ENCODE measurements at regions not wholly inside any gene's neighbourhood (a gene's known extent, or its start where the extent isn't known, plus 50 kb on each side); places are given as distances from the start of the nearest gene placed in this dataset.

DNA sequence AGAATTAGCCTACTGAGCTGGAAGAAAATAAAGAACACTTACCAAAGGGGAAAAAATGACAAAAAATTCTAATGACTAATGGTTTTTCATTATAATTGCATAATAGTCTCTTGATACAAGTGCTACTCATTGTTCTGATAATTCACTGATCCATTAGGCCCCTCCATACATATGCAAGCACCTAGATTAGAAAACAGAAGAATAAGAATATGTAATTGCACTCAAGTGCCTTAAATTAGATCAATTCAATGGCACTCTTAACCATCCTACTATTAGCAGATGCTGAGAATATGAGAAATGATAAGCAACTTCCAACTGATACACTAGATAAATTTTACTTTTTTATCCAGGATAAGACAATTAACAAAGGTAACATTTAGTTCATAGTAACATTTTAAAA, 440.9 kb upstream of the C9orf72 start:
- Histone ChIP-seq H3K56ac (ENCODE audit: insufficient read length, low read depth, low read length) (no peak overlapping the region), H3K18ac (ENCODE audit: insufficient read length, low read depth, low read length) (no peak overlapping the region), H3K27me3 (ENCODE audit: insufficient read depth, low read length) (no peaks in the 10 kb centered on the region), H4K8ac (replicated peaks; ENCODE audit: insufficient read length, low read depth, low read length) (no peak overlapping the region), H3K4me2 (ENCODE audit: insufficient read depth, insufficient read length, low read length) (no peak overlapping the region), H2AK5ac (ENCODE audit: insufficient read length, low read length) (no peak overlapping the region), H3K23me2 (ENCODE audit: insufficient read length, low read depth, low read length, poor library complexity, severe bottlenecking) (no peaks in the 10 kb centered on the region), H2BK120ac (ENCODE audit: low read depth, low read length, poor library complexity, severe bottlenecking) (no peak overlapping the region), H4K91ac (ENCODE audit: insufficient read length, low read depth, low read length) (no peak overlapping the region), H4K20me1 (ENCODE audit: control insufficient read depth, insufficient read depth, insufficient read length) (no peaks in the 10 kb centered on the region), H3K27ac (ENCODE audit: insufficient read length, low read depth, low read length) (no peak overlapping the region), H2BK15ac (ENCODE audit: low read depth, low read length) (no peak overlapping the region), H3T11ph (ENCODE audit: low read length) (no peak overlapping the region), H2BK12ac (ENCODE audit: insufficient read length, low read depth, low read length) (no peak overlapping the region), H3K79me1 (ENCODE audit: insufficient read depth, low read depth, low read length, poor library complexity, severe bottlenecking) (no peaks in the 10 kb centered on the region), H4K5ac (ENCODE audit: insufficient read length, low read depth, low read length) (no peak overlapping the region), H3K79me2 (ENCODE audit: insufficient read depth, low read length) (no peaks in the 10 kb centered on the region), H3K14ac (ENCODE audit: insufficient read depth, low read length) (no peak overlapping the region), H2BK5ac (ENCODE audit: insufficient read length, low read length) (no peak overlapping the region), H2AFZ (ENCODE audit: low read length) (no peak overlapping the region), H3K4me1 (ENCODE audit: insufficient read depth, low read length) (no peaks in the 10 kb centered on the region), H3K4ac (ENCODE audit: low read depth, low read length) (no peak overlapping the region), H3K9ac (ENCODE audit: extremely low read depth, insufficient read length, low read length) (no peak overlapping the region), H3K23ac (ENCODE audit: insufficient read length, low read depth, low read length) (no peak overlapping the region), H3K9me3 (ENCODE audit: control insufficient read depth, low read depth, low read length) (no peaks in the 10 kb centered on the region), H2BK20ac (ENCODE audit: low read depth, low read length, poor library complexity, severe bottlenecking) (no peak overlapping the region)
- peaks cover 0 to 2% of the 10 kb centered on the region in 2 experiments; a peak in 1 of 5 replicates for H3K9me3 Mint-ChIP-seq
- TF ChIP-seq, protein P1, sequence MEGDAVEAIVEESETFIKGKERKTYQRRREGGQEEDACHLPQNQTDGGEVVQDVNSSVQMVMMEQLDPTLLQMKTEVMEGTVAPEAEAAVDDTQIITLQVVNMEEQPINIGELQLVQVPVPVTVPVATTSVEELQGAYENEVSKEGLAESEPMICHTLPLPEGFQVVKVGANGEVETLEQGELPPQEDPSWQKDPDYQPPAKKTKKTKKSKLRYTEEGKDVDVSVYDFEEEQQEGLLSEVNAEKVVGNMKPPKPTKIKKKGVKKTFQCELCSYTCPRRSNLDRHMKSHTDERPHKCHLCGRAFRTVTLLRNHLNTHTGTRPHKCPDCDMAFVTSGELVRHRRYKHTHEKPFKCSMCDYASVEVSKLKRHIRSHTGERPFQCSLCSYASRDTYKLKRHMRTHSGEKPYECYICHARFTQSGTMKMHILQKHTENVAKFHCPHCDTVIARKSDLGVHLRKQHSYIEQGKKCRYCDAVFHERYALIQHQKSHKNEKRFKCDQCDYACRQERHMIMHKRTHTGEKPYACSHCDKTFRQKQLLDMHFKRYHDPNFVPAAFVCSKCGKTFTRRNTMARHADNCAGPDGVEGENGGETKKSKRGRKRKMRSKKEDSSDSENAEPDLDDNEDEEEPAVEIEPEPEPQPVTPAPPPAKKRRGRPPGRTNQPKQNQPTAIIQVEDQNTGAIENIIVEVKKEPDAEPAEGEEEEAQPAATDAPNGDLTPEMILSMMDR (conservative IDR thresholded peaks at IDR 0.05), result no peak
- DNase-seq, result no peak
- H3K4me3 Mint-ChIP-seq, result no peak overlapping the region
- no peaks in the 10 kb centered on the region; the same call in 1 of the 2 replicates for H3K27me3 Mint-ChIP-seq (ENCODE audit: low read depth)
- no peaks in the 10 kb centered on the region for H3K36me3 Mint-ChIP-seq (ENCODE audit: insufficient read depth in 1 of 3, low read depth in 3 of 3)
- no peak overlapping the region for H3K27ac Mint-ChIP-seq
- peaks cover 13 to 18% of the 10 kb centered on the region in 2 experiments for H3K4me1 Mint-ChIP-seq

All from H9 (cell line).